IMR-90 (cell line): ENCODE measurements at regions not wholly inside any gene's neighbourhood (a gene's known extent, or its start where the extent isn't known, plus 50 kb on each side); places are given as distances from the start of the nearest gene placed in this dataset.

ENCODE experiments used
- ATAC-seq: fragments of 200-7000 bp; cut with Tn5 transposase; 2 replicates; pipeline ENCODE4 v1.9.1; 2020; ENCODE audit warnings: low read depth, mild to moderate bottlenecking, moderate library complexity
- BruUV-seq: library from RNA; stranded (reverse); fragments of 400-500 nt; replicated peaks from 2 replicates; lab custom pipeline; 2021; lab: Mats Ljungman, UMichigan
- CTCF ChIA-PET: fragments of 300-600 bp; formaldehyde crosslinking; extraction: SDS; loops from one replicate; lab custom pipeline; 2021; ENCODE audit warnings: antibody characterized with exemption; lab: Yijun Ruan, JAX
- POLR2A ChIA-PET: fragments of 300-600 bp; sonication (Branson Sonifier 250); formaldehyde crosslinking; loops from one replicate; lab custom pipeline; 2022; ENCODE audit warnings: antibody characterized with exemption; ENCODE audit not compliant: unreplicated experiment; lab: Charles Lee
- DNase-seq: peaks from one replicate; pipeline ENCODE4 v3.0.0; 2013
- H2AFZ ChIP-seq: replicated peaks from 2 replicates; pipeline ENCODE3; 2013; ENCODE audit warnings: low read length, mild to moderate bottlenecking; ENCODE audit not compliant: poor library complexity
- H2AK5ac ChIP-seq: 2 replicates; pipeline ENCODE4 v1.6.1; 2013; ENCODE audit warnings: low read depth, low read length, inconsistent platforms
- H2AK9ac ChIP-seq: replicated peaks from 2 replicates; pipeline ENCODE3; 2013; ENCODE audit warnings: mild to moderate bottlenecking, low read depth, low read length, moderate library complexity; ENCODE audit not compliant: poor library complexity
- H2BK120ac ChIP-seq: 2 replicates; pipeline ENCODE4 v1.6.1; 2013; ENCODE audit warnings: low read depth, low read length, inconsistent platforms
- H2BK15ac ChIP-seq: 3 replicates; pipeline ENCODE4 v1.6.1; 2013; ENCODE audit warnings: low read depth, low read length, inconsistent platforms
- H2BK20ac ChIP-seq: 2 replicates; pipeline ENCODE4 v1.6.1; 2013; ENCODE audit warnings: low read depth, mild to moderate bottlenecking, inconsistent platforms, low read length, moderate library complexity
- H2BK5ac ChIP-seq: 2 replicates; pipeline ENCODE4 v1.6.1; 2013; ENCODE audit warnings: mild to moderate bottlenecking, low read depth, low read length, inconsistent platforms; ENCODE audit not compliant: poor library complexity, severe bottlenecking
- H3K14ac ChIP-seq: replicated peaks from 2 replicates; pipeline ENCODE4 v1.6.1; 2013; ENCODE audit warnings: low read depth, low read length, inconsistent platforms
- H3K18ac ChIP-seq: 2 replicates; pipeline ENCODE4 v1.6.1; 2013; ENCODE audit warnings: low read depth, low read length, control low read depth
- H3K23ac ChIP-seq: 2 replicates; pipeline ENCODE4 v1.6.1; 2013; ENCODE audit warnings: low read depth, low read length, inconsistent platforms
- H3K27ac ChIP-seq: 2 replicates; pipeline ENCODE4 v1.5.1; 2013; ENCODE audit warnings: mild to moderate bottlenecking, control low read depth, low read length; ENCODE audit not compliant: insufficient read depth
- H3K27me3 ChIP-seq: 2 replicates; pipeline ENCODE4 v1.6.1; 2013; ENCODE audit warnings: low read length; ENCODE audit not compliant: control insufficient read depth, insufficient read depth
- H3K36me3 ChIP-seq: 2 replicates; pipeline ENCODE4 v1.6.1; 2013; ENCODE audit warnings: low read length, mixed read lengths; ENCODE audit not compliant: control insufficient read depth, insufficient read depth
- H3K4ac ChIP-seq: 2 replicates; pipeline ENCODE4 v1.6.1; 2013; ENCODE audit warnings: low read depth, low read length, inconsistent platforms
- H3K4me1 ChIP-seq: 2 replicates; pipeline ENCODE4 v1.6.1; 2013; ENCODE audit warnings: low read length, mixed read lengths; ENCODE audit not compliant: control insufficient read depth, insufficient read depth
- H3K4me2 ChIP-seq: 2 replicates; pipeline ENCODE4 v1.6.1; 2013; ENCODE audit warnings: low read depth, mild to moderate bottlenecking, control low read depth, low read length, moderate library complexity
- H3K4me3 ChIP-seq: 2 replicates; pipeline ENCODE4 v1.5.1; 2013; ENCODE audit warnings: low read depth, mild to moderate bottlenecking, control low read depth, low read length, moderate library complexity; ENCODE audit not compliant: insufficient read depth
- H3K56ac ChIP-seq: 2 replicates; pipeline ENCODE4 v1.6.1; 2013; ENCODE audit warnings: low read length, inconsistent platforms; ENCODE audit not compliant: insufficient read depth; ENCODE audit errors: extremely low read depth
- H3K79me1 ChIP-seq, 2 experiments: 2 replicates each; pipeline ENCODE4 v1.6.1; 2013; ENCODE audit warnings: low read length in 2 of 2, inconsistent platforms in 1 of 2, low read depth in 1 of 2
- H3K9ac ChIP-seq: 2 replicates; pipeline ENCODE4 v1.6.1; 2013; ENCODE audit warnings: low read depth, low read length, control low read depth
- H3K9me1 ChIP-seq: 2 replicates; pipeline ENCODE4 v1.6.1; 2013; ENCODE audit warnings: low read length, inconsistent platforms; ENCODE audit not compliant: insufficient read depth
- H3K9me3 ChIP-seq: 2 replicates; pipeline ENCODE4 v1.6.1; 2013; ENCODE audit warnings: low read length; ENCODE audit not compliant: control insufficient read depth, insufficient read depth
- H4K20me1 ChIP-seq: 2 replicates; pipeline ENCODE4 v1.6.1; 2013; ENCODE audit warnings: low read length, inconsistent platforms; ENCODE audit not compliant: insufficient read depth
- H4K5ac ChIP-seq: 2 replicates; pipeline ENCODE4 v1.6.1; 2013; ENCODE audit warnings: mild to moderate bottlenecking, low read depth, low read length, control low read depth
- H4K8ac ChIP-seq, 2 experiments: 2 replicates each; pipeline ENCODE4 v1.6.1; 2013; ENCODE audit warnings: low read depth in 2 of 2, low read length in 2 of 2, control low read depth in 1 of 2, inconsistent platforms in 1 of 2
- H4K91ac ChIP-seq: 2 replicates; pipeline ENCODE4 v1.6.1; 2013; ENCODE audit warnings: low read depth, low read length, inconsistent platforms; ENCODE audit not compliant: insufficient read depth
- CTCF ChIP-seq: conservative IDR thresholded peaks from 2 replicates; pipeline ENCODE4 v1.5.1; 2012; ENCODE audit warnings: mild to moderate bottlenecking, low read depth, low read length, improper control_type of control experiment
- ELK1 ChIP-seq: fragments of 150-350 bp; IDR thresholded peaks from 2 replicates; pipeline ENCODE4 v1.6.1; 2016; ENCODE audit warnings: low read depth, mild to moderate bottlenecking, low read length, moderate library complexity, borderline replicate concordance
- MXI1 ChIP-seq: IDR thresholded peaks from 2 replicates; pipeline ENCODE4 v1.6.1; 2012; ENCODE audit warnings: low read depth, mild to moderate bottlenecking, low read length, moderate library complexity, borderline replicate concordance
- NFE2L2 ChIP-seq: fragments of 150-350 bp; IDR thresholded peaks from 2 replicates; pipeline ENCODE4 v1.6.1; 2016; ENCODE audit warnings: low read depth, mild to moderate bottlenecking, low read length
- POLR2A ChIP-seq: IDR thresholded peaks from 2 replicates; pipeline ENCODE4 v1.6.1; 2012; ENCODE audit warnings: mild to moderate bottlenecking, low read depth, low read length
- RFX5 ChIP-seq: IDR thresholded peaks from 2 replicates; pipeline ENCODE4 v1.8.0; 2012; ENCODE audit warnings: low read depth, mild to moderate bottlenecking, low read length, moderate library complexity
- SMC3 ChIP-seq: fragments of 150-350 bp; IDR thresholded peaks from 2 replicates; pipeline ENCODE4 v1.6.1; 2016; ENCODE audit warnings: low read depth, mild to moderate bottlenecking, antibody characterized with exemption, low read length, moderate library complexity
- WGBS, 2 experiments: methylation state at CpG; one replicate each; pipeline versions ENCODE4 v1.1.5 to v1.1.7; 2013; ENCODE audit warnings: missing lambda C conversion rate in 2 of 2; ENCODE audit not compliant: insufficient read length in 1 of 2; ENCODE audit errors: extremely low coverage in 2 of 2; 5-methylcytosine and 5-hydroxymethylcytosine counted together
- dilution Hi-C: fragments of 300-500 bp; cut with HindIII; formaldehyde crosslinking; loops from one replicate; pipeline ENCODE4 v1.14.3; 2018; ENCODE audit warnings: low sequenced_read_pairs; ENCODE audit not compliant: unreplicated experiment
- in situ Hi-C: fragments of 300-500 bp; cut with MboI; formaldehyde crosslinking; loops from 3 replicates; pipeline ENCODE4 v1.14.3; 2019; ENCODE audit warnings: low sequenced_read_pairs, inconsistent platforms, mixed read lengths
- intact Hi-C: fragments of 100-400 bp; cut with micrococcal nuclease; formaldehyde crosslinking; loops from 2 replicates; pipeline ENCODE4 v1.10.0; 2022

DNA sequence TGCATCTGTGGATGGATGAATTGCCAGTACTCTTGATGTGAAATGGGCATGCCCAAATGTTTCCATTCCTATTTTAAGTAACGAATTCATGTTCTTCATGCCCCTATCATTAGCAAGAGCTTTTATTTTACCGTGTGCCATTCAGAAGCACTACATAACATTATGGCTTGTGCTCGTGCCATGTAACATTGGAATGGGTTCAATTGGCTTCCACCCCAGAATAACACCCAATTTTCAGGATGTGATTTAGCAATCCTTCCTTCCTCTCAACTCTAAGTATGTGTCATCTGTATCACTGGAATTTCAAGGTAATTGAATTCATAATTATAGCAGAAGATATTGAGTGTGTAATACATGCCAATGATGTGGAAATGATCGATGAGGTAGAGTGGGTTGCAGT is 145.8 kb upstream of the TMPO start:
- H3K14ac ChIP-seq: no peak overlapping the region
- ChIA-PET POLR2A (no interaction called here), CTCF (no interaction called here)
- no peak overlapping the region for H3K4me3 ChIP-seq
- H3K4me2 ChIP-seq: no peak overlapping the region
- no peak overlapping the region for H2BK120ac ChIP-seq
- in situ Hi-C loops (no loop called here), dilution Hi-C loops (no loop called here), intact Hi-C loops (no loop called here)
- no peak overlapping the region for H3K27ac ChIP-seq
- no TSS peak for BruUV-seq
- WGBS, 2 experiments: 0% methylated on average over 1 of the region's 4 CpGs; no CpG with 5 or more reads in 1 of the 2 experiments
- no peak overlapping the region for H2AFZ ChIP-seq
- DNase-seq (no peak), ATAC-seq (no peak)
- H2BK15ac ChIP-seq: no peak overlapping the region
- H2AK5ac ChIP-seq: no peak overlapping the region
- H2BK5ac ChIP-seq: no peak overlapping the region
- H3K23ac ChIP-seq: no peak overlapping the region
- H3K18ac ChIP-seq: no peak overlapping the region
- H3K4ac ChIP-seq: no peak overlapping the region
- H3K9me3 ChIP-seq: no peaks in the 10 kb centered on the region
- TF ChIP-seq SMC3: no peak
- TF ChIP-seq NFE2L2: no peak
- TF ChIP-seq CTCF: no peak
- no peak for TF ChIP-seq POLR2A
- TF ChIP-seq ELK1: no peak
- TF ChIP-seq RFX5: no peak
- no peak for TF ChIP-seq MXI1
- no peak overlapping the region for H3K9ac ChIP-seq
- H3K56ac ChIP-seq: no peak overlapping the region
- no peak overlapping the region for H2AK9ac ChIP-seq
- H4K5ac ChIP-seq: no peak overlapping the region
- no peaks in the 10 kb centered on the region for H3K4me1 ChIP-seq
- H4K91ac ChIP-seq: no peak overlapping the region
- H2BK20ac ChIP-seq: no peak overlapping the region
- no peaks in the 10 kb centered on the region for H3K79me1 ChIP-seq
- H4K20me1 ChIP-seq: no peaks in the 10 kb centered on the region
- no peaks in the 10 kb centered on the region for H3K36me3 ChIP-seq
- no peaks in the 10 kb centered on the region for H3K27me3 ChIP-seq
- H4K8ac ChIP-seq: no peak overlapping the region
- no peaks in the 10 kb centered on the region for H3K9me1 ChIP-seq
